ENCODE measurements at regions not wholly inside any gene's neighbourhood (a gene's known extent, or its start where the extent isn't known, plus 50 kb on each side); places are given as distances from the start of the nearest gene placed in this dataset.

- H3K27ac ChIP-seq, result no peak overlapping the region
- TF ChIP-seq ZFX (IDR thresholded peaks at IDR 0.05), result no peak
- TF ChIP-seq CTCF (conservative IDR thresholded peaks at IDR 0.05), result no peak
Measured at GRCh38 chr10:57165671-57166070, 804.6 kb upstream of the ZWINT start.

- no peak for TF ChIP-seq ZFX (IDR thresholded peaks at IDR 0.05)
- TF ChIP-seq CTCF (conservative IDR thresholded peaks at IDR 0.05), result no peak
- no peak overlapping the region; the same call in 1 of the 2 replicates for H3K27ac ChIP-seq
Measured at GRCh38 chr10:57162231-57162630, 801.2 kb upstream of the ZWINT start.

GRCh38 chr10:57161157-57161556, 800.1 kb upstream of the ZWINT start:
- H3K27ac ChIP-seq, result no peak overlapping the region
- no peak for TF ChIP-seq ZFX (IDR thresholded peaks at IDR 0.05)
- no peak for TF ChIP-seq CTCF (conservative IDR thresholded peaks at IDR 0.05)

- no peak overlapping the region for H3K27ac ChIP-seq
- no peak for TF ChIP-seq CTCF (conservative IDR thresholded peaks at IDR 0.05)
- TF ChIP-seq ZFX (IDR thresholded peaks at IDR 0.05), result no peak
Measured at GRCh38 chr10:57145548-57145947, 784.5 kb upstream of the ZWINT start.

GRCh38 chr10:57142925-57143576, 782.0 kb upstream of the ZWINT start:
- no peak for TF ChIP-seq ZFX (IDR thresholded peaks at IDR 0.05)
- TF ChIP-seq CTCF (conservative IDR thresholded peaks at IDR 0.05), result no peak
- H3K27ac ChIP-seq, result no peak overlapping the region

- no peak for TF ChIP-seq ZFX (IDR thresholded peaks at IDR 0.05)
- TF ChIP-seq CTCF (conservative IDR thresholded peaks at IDR 0.05), result no peak
- no peak overlapping the region for H3K27ac ChIP-seq
Measured at GRCh38 chr10:57141708-57142107, 780.6 kb upstream of the ZWINT start.

GRCh38 chr10:57119684-57120083, 758.6 kb upstream of the ZWINT start:
- H3K27ac ChIP-seq, result no peak overlapping the region
- TF ChIP-seq ZFX (IDR thresholded peaks at IDR 0.05) (no peak), CTCF (conservative IDR thresholded peaks at IDR 0.05) (no peak)
